ENCODE measurements at regions not wholly inside any gene's neighbourhood (a gene's known extent, or its start where the extent isn't known, plus 50 kb on each side); places are given as distances from the start of the nearest gene placed in this dataset.

DNA sequence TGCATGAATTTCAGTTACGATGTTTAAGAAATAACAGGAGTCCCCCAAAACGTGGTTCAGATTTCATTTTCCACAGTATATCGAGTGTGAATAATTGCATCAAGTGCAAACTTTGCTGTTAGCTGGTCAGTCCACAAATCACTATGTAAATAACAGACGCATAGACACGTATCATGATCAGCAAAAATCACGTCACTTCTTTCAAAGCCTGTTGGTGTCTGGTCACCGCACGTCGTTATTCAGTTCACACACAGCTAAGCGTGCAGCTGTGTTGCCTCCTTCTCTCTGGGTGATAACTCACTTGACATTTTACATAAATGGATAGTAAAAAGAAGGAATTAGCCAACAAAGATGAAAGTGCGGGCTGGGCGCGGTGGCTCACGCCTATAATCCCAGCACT, 126.8 kb upstream of the MED13L start:
- Mint-ChIP-seq H3K27me3 (peaks cover 35% of the 10 kb centered on the region), H3K27ac (ENCODE audit: low read depth) (no peak overlapping the region), H3K4me3 (no peak overlapping the region), H3K9me3 (peaks cover 8% of the 10 kb centered on the region), H3K4me1 (no peaks in the 10 kb centered on the region), H3K36me3 (ENCODE audit: insufficient read depth) (peaks cover 1% of the 10 kb centered on the region)
- DNase-seq (ENCODE audit: low spot score in 2 of 2): no peak
- ATAC-seq (replicated peaks; ENCODE audit: extremely low read depth, poor library complexity, severe bottlenecking): no peak

DNA sequence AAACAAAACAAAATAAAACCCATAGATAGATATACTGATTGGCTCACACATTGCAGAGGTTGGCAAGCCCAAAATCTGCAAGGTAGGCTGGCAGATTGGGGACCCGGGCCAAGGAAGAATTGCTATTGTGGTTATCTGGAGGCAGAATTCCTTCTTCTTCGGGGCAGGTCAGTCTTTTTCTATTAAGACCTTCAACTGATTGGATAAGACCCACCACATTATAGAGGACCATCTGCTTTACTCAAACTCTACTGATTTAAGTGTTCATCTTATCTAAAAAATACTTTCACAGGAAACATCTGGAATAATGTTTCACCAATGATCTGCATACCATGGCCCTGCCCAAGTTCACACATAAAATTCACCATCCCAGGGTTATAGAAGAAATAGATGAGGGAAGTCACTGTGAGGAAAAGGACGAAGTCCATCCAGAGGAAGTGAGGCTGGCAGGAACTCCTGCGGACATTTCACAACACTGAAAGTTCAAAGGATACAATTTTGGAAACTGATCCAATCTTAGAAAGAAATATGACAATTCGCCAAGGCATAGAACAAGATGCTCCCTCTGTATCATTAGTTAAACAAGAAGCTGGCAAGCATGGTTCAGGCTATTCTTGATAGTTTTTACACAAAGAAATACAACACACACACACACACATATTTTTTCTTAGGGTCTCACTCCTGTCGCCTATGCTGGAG, 127.6 kb upstream of the MED13L start:
- Mint-ChIP-seq H3K9me3 (peaks cover 8% of the 10 kb centered on the region), H3K4me1 (no peaks in the 10 kb centered on the region), H3K4me3 (no peak overlapping the region), H3K36me3 (ENCODE audit: insufficient read depth) (peaks cover 1% of the 10 kb centered on the region), H3K27ac (ENCODE audit: low read depth) (no peak overlapping the region), H3K27me3 (peaks cover 28% of the 10 kb centered on the region)
- no peak for DNase-seq (ENCODE audit: low spot score in 2 of 2)
- ATAC-seq (replicated peaks; ENCODE audit: extremely low read depth, poor library complexity, severe bottlenecking): no peak

GRCh38 chr12:116406529-116406928, 129.0 kb upstream of the MED13L start:
- Mint-ChIP-seq H3K4me3 (no peak overlapping the region), H3K27ac (ENCODE audit: low read depth) (no peak overlapping the region), H3K9me3 (no peaks in the 10 kb centered on the region), H3K36me3 (ENCODE audit: insufficient read depth) (no peaks in the 10 kb centered on the region), H3K4me1 (peaks cover 5% of the 10 kb centered on the region), H3K27me3 (peaks cover 14% of the 10 kb centered on the region)
- DNase-seq (ENCODE audit: low spot score in 2 of 2) (no peak), ATAC-seq (replicated peaks; ENCODE audit: extremely low read depth, poor library complexity, severe bottlenecking) (no peak)

DNA sequence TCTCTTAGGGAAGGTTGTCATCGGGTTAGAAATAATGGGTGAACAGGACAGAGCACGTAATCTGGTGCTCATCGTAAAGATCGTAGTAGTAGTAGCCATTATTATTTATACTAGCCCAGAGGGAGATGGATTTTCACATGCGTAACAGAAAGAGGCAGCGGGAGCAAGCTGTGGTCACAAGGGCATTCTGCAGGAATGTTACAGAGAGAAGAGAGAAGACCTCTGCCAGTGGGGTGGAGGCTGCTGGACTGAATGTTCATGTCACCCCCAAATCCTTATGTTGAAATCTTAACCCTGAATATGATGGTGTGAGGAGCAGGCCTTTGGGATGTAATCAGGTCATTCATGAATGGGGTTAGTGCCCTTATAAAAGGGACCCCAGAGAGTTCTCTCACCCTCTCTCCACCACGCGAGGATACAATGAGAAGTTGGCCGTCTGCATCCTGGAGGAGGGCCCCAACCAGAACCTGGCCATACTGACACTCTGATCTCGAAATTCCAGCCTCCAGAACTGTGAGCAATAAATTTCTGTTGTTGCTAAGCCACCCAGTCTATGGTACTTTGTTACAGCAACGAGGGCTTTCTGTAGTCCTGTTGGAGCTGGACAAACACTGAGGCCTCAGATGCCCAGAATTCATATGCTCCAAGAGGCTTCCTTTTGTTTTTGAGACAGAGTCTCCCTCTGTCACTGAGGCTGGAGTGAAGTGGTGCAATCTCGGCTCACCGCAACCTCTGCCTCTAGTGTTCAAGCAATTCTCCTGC, 131.2 kb upstream of the MED13L start:
- Mint-ChIP-seq H3K27ac (ENCODE audit: low read depth) (no peak overlapping the region), H3K36me3 (ENCODE audit: insufficient read depth) (no peaks in the 10 kb centered on the region), H3K9me3 (no peaks in the 10 kb centered on the region), H3K4me3 (no peak overlapping the region), H3K4me1 (peaks cover 5% of the 10 kb centered on the region), H3K27me3 (no peaks in the 10 kb centered on the region)
- no peak for DNase-seq (ENCODE audit: low spot score in 2 of 2)
- ATAC-seq (replicated peaks; ENCODE audit: extremely low read depth, poor library complexity, severe bottlenecking): no peak

DNA sequence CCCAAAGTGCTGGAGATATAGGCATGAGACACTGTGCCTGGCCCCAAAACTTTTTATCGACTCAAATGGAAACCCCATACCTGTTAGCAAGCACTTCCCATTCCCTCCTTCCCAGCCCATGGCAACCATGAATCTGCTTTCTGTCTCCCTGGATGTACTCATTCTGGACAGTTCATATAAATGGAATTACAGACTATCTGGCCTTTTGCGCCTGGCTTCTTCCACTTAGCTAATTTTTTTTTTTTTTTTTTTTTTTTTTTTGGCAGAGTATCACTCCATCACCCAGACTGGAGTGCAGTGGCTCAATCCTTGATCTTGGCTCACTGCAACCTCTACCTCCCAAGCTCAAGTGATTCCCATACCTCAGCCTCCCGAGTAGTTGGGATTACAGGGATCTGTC, 134.5 kb upstream of the MED13L start:
- no peak for DNase-seq (ENCODE audit: low spot score in 2 of 2)
- H3K4me3 Mint-ChIP-seq: no peak overlapping the region
- H3K27ac Mint-ChIP-seq (ENCODE audit: low read depth): no peak overlapping the region
- H3K9me3 Mint-ChIP-seq: no peaks in the 10 kb centered on the region
- no peaks in the 10 kb centered on the region for H3K36me3 Mint-ChIP-seq (ENCODE audit: insufficient read depth)
- ATAC-seq (replicated peaks; ENCODE audit: extremely low read depth, poor library complexity, severe bottlenecking): no peak
- H3K27me3 Mint-ChIP-seq: no peaks in the 10 kb centered on the region
- peaks cover 5% of the 10 kb centered on the region for H3K4me1 Mint-ChIP-seq

DNA sequence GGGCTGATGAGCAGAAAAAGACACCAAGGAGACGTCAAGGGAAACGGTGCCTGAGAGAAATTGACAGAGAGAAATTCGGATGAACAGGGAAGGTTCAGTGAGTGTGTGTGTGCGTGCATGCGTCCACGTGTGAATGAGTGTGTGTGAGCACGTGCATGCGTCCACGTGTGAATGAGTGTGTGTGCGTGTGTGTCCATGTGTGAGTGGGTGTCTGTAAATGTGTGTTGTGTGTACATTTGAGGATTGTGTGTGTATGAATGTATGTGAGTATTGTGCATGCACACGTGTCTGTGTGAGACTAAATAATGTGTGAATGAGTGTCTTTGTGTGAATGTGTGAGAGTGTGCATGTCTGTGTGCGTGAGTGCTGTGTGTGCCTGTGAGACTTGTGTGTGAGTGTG, 137.4 kb upstream of the MED13L start:
- no peaks in the 10 kb centered on the region for H3K36me3 Mint-ChIP-seq (ENCODE audit: insufficient read depth)
- H3K27me3 Mint-ChIP-seq: no peaks in the 10 kb centered on the region
- DNase-seq (ENCODE audit: low spot score in 2 of 2): no peak
- H3K4me1 Mint-ChIP-seq: peaks cover 5% of the 10 kb centered on the region
- ATAC-seq (replicated peaks; ENCODE audit: extremely low read depth, poor library complexity, severe bottlenecking): no peak
- H3K9me3 Mint-ChIP-seq: no peaks in the 10 kb centered on the region
- H3K27ac Mint-ChIP-seq (ENCODE audit: low read depth): no peak overlapping the region
- H3K4me3 Mint-ChIP-seq: no peak overlapping the region

- peaks cover 5% of the 10 kb centered on the region for H3K4me1 Mint-ChIP-seq
- no peaks in the 10 kb centered on the region for H3K9me3 Mint-ChIP-seq
- no peak for DNase-seq (ENCODE audit: low spot score in 2 of 2)
- H3K4me3 Mint-ChIP-seq: no peak overlapping the region
- H3K36me3 Mint-ChIP-seq (ENCODE audit: insufficient read depth): no peaks in the 10 kb centered on the region
- ATAC-seq (replicated peaks; ENCODE audit: extremely low read depth, poor library complexity, severe bottlenecking): no peak
- no peak overlapping the region for H3K27ac Mint-ChIP-seq (ENCODE audit: low read depth)
- H3K27me3 Mint-ChIP-seq: no peaks in the 10 kb centered on the region
Measured at GRCh38 chr12:116415408-116416108, 138.1 kb upstream of the MED13L start.

- DNase-seq (ENCODE audit: low spot score in 2 of 2) (no peak), ATAC-seq (replicated peaks; ENCODE audit: extremely low read depth, poor library complexity, severe bottlenecking) (no peak)
- no peak overlapping the region for H3K27ac Mint-ChIP-seq (ENCODE audit: low read depth)
- H3K4me1 Mint-ChIP-seq: no peaks in the 10 kb centered on the region
- H3K27me3 Mint-ChIP-seq: no peaks in the 10 kb centered on the region
- H3K9me3 Mint-ChIP-seq: no peaks in the 10 kb centered on the region
- H3K4me3 Mint-ChIP-seq: no peak overlapping the region
- H3K36me3 Mint-ChIP-seq (ENCODE audit: insufficient read depth): no peaks in the 10 kb centered on the region
Measured at GRCh38 chr12:116416166-116416565, 138.7 kb upstream of the MED13L start.

DNA sequence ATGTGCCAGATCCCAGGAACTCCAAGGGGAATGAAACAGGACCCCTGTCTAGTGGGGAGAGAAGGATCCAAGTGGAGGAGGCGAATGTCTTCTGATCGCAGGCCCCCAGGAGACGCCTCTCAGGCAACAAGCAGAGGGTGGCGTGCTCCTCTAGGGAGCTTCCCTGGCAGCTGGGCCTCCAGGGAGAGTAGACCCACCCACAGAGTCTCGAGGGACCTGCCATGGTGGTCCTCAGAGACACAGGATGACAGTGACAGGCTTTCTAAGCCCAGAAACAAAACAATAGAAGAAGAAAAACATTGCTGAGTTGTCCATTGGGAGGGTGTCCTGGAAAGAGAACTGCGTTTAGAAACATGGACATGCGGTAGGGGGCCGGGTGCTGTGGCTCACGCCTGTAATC, 140.6 kb upstream of the MAP1LC3B2 start:
- Mint-ChIP-seq H3K4me3 (no peak overlapping the region), H3K36me3 (ENCODE audit: insufficient read depth) (no peaks in the 10 kb centered on the region), H3K4me1 (no peaks in the 10 kb centered on the region), H3K27ac (ENCODE audit: low read depth) (no peak overlapping the region), H3K9me3 (peaks cover 6% of the 10 kb centered on the region), H3K27me3 (no peaks in the 10 kb centered on the region)
- DNase-seq (ENCODE audit: low spot score in 2 of 2): no peak
- no peak for ATAC-seq (replicated peaks; ENCODE audit: extremely low read depth, poor library complexity, severe bottlenecking)

GRCh38 chr12:116420227-116420880, 138.8 kb upstream of the MAP1LC3B2 start:
- peaks cover 6% of the 10 kb centered on the region for H3K9me3 Mint-ChIP-seq
- H3K27me3 Mint-ChIP-seq: no peaks in the 10 kb centered on the region
- no peak for ATAC-seq (replicated peaks; ENCODE audit: extremely low read depth, poor library complexity, severe bottlenecking)
- no peak overlapping the region for H3K27ac Mint-ChIP-seq (ENCODE audit: low read depth)
- DNase-seq (ENCODE audit: low spot score in 2 of 2): no peak
- no peak overlapping the region for H3K4me3 Mint-ChIP-seq
- H3K4me1 Mint-ChIP-seq: no peaks in the 10 kb centered on the region
- no peaks in the 10 kb centered on the region for H3K36me3 Mint-ChIP-seq (ENCODE audit: insufficient read depth)

- DNase-seq (ENCODE audit: low spot score in 2 of 2) (no peak), ATAC-seq (replicated peaks; ENCODE audit: extremely low read depth, poor library complexity, severe bottlenecking) (no peak)
- no peak overlapping the region for H3K27ac Mint-ChIP-seq (ENCODE audit: low read depth)
- no peaks in the 10 kb centered on the region for H3K4me1 Mint-ChIP-seq
- H3K4me3 Mint-ChIP-seq: no peak overlapping the region
- peaks cover 11% of the 10 kb centered on the region for H3K27me3 Mint-ChIP-seq
- H3K9me3 Mint-ChIP-seq: peaks cover 6% of the 10 kb centered on the region
- no peaks in the 10 kb centered on the region for H3K36me3 Mint-ChIP-seq (ENCODE audit: insufficient read depth)
Measured at GRCh38 chr12:116421785-116422538, 137.2 kb upstream of the MAP1LC3B2 start.

DNA sequence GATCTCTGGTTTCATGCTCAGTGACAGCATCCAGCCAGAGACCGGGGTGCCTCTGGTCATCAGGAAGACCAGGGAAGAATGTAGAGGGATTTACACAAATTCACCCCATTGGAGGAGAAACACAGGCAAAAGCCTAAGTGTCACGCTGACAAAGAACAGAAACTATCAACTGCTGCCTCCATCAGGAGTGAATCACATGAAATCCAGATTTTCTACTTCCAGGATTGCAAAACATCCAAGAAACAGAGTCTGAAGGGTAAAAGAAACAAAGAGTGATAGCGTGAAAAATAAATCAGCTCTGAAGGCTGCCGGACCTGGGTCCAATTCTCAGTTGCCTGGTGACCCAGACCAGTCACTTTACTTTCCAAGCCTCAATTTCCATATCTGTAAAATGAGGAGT, 136.1 kb upstream of the MAP1LC3B2 start:
- H3K36me3 Mint-ChIP-seq (ENCODE audit: insufficient read depth): no peaks in the 10 kb centered on the region
- H3K27me3 Mint-ChIP-seq: peaks cover 11% of the 10 kb centered on the region
- ATAC-seq (replicated peaks; ENCODE audit: extremely low read depth, poor library complexity, severe bottlenecking): no peak
- no peak overlapping the region for H3K27ac Mint-ChIP-seq (ENCODE audit: low read depth)
- H3K9me3 Mint-ChIP-seq: peaks cover 6% of the 10 kb centered on the region
- DNase-seq (ENCODE audit: low spot score in 2 of 2): no peak
- no peak overlapping the region for H3K4me3 Mint-ChIP-seq
- no peaks in the 10 kb centered on the region for H3K4me1 Mint-ChIP-seq

All from central memory CD8-positive, alpha-beta T cell (primary cell).